IMR-90 (cell line): ENCODE measurements at regions not wholly inside any gene's neighbourhood (a gene's known extent, or its start where the extent isn't known, plus 50 kb on each side); places are given as distances from the start of the nearest gene placed in this dataset.

Source experiments
- BHLHE40 ChIP-seq: fragments of 150-350 bp; IDR thresholded peaks from 2 replicates; pipeline ENCODE4 v1.6.1; 2016; ENCODE audit warnings: mild to moderate bottlenecking, low read depth, low read length
- TF ChIP-seq, protein P1 (sequence below): conservative IDR thresholded peaks from 2 replicates; pipeline ENCODE4 v1.5.1; 2012; ENCODE audit warnings: mild to moderate bottlenecking, low read depth, low read length, improper control_type of control experiment
- TF ChIP-seq, protein P2 (sequence below): fragments of 150-350 bp; IDR thresholded peaks from 2 replicates; pipeline ENCODE4 v1.6.1; 2017; ENCODE audit warnings: mild to moderate bottlenecking, antibody characterized with exemption, low read length, low read depth

DNA sequence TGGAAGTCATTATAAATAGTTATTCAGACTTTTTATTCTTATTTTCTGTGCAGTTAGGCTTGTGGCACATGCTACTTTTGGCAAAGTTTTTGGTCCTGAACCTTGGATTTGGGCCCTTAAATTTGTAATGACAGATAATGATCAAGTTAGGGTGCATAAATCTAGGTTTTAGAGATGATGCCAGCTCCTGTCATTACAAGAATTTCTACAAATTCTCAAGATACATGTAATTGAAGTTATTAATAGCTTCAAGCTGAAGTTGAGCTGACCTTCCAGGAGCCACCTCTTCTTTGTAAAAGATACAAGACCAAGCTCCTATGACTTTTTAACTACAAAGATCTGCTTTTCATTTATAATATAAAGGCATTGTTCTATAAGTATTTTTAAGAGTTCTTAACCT, 255.6 kb upstream of the UGT8 start:
- TF ChIP-seq, protein P1, sequence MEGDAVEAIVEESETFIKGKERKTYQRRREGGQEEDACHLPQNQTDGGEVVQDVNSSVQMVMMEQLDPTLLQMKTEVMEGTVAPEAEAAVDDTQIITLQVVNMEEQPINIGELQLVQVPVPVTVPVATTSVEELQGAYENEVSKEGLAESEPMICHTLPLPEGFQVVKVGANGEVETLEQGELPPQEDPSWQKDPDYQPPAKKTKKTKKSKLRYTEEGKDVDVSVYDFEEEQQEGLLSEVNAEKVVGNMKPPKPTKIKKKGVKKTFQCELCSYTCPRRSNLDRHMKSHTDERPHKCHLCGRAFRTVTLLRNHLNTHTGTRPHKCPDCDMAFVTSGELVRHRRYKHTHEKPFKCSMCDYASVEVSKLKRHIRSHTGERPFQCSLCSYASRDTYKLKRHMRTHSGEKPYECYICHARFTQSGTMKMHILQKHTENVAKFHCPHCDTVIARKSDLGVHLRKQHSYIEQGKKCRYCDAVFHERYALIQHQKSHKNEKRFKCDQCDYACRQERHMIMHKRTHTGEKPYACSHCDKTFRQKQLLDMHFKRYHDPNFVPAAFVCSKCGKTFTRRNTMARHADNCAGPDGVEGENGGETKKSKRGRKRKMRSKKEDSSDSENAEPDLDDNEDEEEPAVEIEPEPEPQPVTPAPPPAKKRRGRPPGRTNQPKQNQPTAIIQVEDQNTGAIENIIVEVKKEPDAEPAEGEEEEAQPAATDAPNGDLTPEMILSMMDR: no peak
- TF ChIP-seq BHLHE40: no peak
- TF ChIP-seq, protein P2, sequence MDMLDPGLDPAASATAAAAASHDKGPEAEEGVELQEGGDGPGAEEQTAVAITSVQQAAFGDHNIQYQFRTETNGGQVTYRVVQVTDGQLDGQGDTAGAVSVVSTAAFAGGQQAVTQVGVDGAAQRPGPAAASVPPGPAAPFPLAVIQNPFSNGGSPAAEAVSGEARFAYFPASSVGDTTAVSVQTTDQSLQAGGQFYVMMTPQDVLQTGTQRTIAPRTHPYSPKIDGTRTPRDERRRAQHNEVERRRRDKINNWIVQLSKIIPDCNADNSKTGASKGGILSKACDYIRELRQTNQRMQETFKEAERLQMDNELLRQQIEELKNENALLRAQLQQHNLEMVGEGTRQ: no peak
